ENCODE measurements at regions not wholly inside any gene's neighbourhood (a gene's known extent, or its start where the extent isn't known, plus 50 kb on each side); places are given as distances from the start of the nearest gene placed in this dataset.

DNA sequence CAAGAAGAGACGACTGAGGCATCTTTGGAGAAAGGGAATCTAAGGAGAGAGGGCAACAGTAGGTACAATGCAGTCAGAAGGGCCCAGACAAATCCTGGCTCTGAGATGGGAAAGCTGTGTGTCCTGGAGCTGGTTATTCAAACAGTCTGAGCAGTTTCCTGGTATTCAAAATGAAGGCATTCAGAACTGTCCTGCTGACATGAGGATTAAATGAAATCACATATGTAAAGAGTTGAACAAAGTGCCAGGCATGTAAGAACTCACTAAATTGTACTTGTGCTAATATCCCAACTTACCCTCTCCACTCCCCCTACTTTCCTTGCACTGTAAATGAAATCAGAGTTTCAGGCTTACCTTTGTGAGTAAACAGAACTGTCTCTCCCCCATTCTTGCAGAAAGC lies 60.9 kb upstream of the LDB2 start:
- TF ChIP-seq, protein P1, sequence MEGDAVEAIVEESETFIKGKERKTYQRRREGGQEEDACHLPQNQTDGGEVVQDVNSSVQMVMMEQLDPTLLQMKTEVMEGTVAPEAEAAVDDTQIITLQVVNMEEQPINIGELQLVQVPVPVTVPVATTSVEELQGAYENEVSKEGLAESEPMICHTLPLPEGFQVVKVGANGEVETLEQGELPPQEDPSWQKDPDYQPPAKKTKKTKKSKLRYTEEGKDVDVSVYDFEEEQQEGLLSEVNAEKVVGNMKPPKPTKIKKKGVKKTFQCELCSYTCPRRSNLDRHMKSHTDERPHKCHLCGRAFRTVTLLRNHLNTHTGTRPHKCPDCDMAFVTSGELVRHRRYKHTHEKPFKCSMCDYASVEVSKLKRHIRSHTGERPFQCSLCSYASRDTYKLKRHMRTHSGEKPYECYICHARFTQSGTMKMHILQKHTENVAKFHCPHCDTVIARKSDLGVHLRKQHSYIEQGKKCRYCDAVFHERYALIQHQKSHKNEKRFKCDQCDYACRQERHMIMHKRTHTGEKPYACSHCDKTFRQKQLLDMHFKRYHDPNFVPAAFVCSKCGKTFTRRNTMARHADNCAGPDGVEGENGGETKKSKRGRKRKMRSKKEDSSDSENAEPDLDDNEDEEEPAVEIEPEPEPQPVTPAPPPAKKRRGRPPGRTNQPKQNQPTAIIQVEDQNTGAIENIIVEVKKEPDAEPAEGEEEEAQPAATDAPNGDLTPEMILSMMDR (IDR thresholded peaks at IDR 0.05) = no peak
- no peak for TF ChIP-seq POLR2A (IDR thresholded peaks at IDR 0.05)
- TF ChIP-seq POLR2AphosphoS5 (IDR thresholded peaks at IDR 0.05) = no peak
